SK-N-MC (cell line): ENCODE measurements at regions not wholly inside any gene's neighbourhood (a gene's known extent, or its start where the extent isn't known, plus 50 kb on each side); places are given as distances from the start of the nearest gene placed in this dataset.

Experiments used
- EZH2 ChIP-seq: fragments of 200-600 bp; sonication (generic); IDR thresholded peaks from one replicate; pipeline ENCODE4 v1.6.1; 2017; ENCODE audit warnings: antibody characterized with exemption
- POLR2AphosphoS5 ChIP-seq: IDR thresholded peaks from 2 replicates; pipeline ENCODE4 v1.6.1; 2012; ENCODE audit warnings: mild to moderate bottlenecking, low read depth, low read length, borderline replicate concordance

DNA sequence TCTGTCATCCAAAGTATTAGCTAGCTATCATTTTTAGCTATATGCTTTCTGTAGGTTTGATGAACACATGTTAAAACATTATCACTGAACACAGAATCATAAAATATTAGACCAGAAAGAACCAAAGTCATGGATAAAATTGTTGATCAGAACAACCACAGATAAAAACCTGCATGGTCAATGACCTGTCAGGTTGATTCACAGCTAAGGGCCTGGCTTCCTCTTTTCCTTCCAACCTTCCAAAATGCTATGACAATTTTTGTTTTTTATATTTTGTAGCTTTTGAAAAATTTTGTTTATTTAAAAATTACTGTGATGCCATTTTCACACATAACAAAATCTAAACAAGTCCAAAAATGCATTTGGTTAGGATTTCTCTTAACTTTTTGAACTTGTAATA lies 444.4 kb upstream of the CHRM2 start:
- TF ChIP-seq EZH2 (no peak), POLR2AphosphoS5 (no peak)
